IPS DF 4.7 (cell line): ENCODE measurements at regions not wholly inside any gene's neighbourhood (a gene's known extent, or its start where the extent isn't known, plus 50 kb on each side); places are given as distances from the start of the nearest gene placed in this dataset.

Source experiments
- DNase-seq: peaks from one replicate; pipeline ENCODE4 v3.0.0-alpha.2; 2013; ENCODE audit warnings: low spot score; ENCODE audit errors: extremely low read depth

DNA sequence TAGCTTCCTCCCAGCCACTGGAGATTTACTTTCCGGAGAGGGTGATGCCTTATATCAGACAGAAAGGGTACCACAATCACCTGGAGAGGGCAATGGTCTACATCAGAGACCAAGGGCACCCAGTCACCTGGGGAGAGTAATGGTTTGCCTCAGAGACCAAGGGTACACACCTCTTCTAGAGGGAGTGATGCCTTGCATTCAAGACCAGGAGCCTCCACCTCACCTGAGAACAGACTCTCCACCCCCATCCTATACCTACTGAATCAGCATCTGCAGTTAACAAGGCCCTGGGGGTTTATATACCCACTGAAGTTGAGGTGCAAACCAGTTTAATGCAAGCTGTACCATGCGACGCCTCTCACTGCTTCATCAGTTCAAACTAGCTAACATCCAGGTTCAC is 270.2 kb upstream of the IGFBP3 start:
- no peak for DNase-seq

DNA sequence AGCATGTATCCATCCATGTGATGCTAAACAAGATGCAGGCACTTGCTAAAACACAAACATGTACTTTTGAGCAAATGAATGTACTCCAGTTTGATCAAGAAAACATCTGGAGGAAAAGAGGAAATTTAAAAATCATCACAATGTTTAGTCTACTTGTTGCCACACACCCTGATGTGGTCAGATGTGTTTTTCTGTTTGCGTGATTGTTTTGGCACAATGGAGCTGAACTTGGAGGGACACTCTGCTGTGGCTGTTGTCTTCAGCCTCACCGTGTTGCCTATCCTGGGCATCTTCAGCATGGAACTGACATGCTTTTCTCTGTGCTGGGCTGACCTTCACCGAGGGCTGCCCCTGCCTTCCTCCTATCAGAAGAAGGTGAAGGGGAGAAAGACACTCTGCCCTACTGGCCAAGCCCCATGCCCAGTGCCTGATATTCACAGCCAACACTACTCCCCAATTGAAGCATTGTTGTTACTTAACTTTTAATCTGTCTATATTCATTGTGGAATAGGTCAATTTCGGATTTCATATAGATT is 268.3 kb upstream of the IGFBP3 start:
- no peak for DNase-seq

DNA sequence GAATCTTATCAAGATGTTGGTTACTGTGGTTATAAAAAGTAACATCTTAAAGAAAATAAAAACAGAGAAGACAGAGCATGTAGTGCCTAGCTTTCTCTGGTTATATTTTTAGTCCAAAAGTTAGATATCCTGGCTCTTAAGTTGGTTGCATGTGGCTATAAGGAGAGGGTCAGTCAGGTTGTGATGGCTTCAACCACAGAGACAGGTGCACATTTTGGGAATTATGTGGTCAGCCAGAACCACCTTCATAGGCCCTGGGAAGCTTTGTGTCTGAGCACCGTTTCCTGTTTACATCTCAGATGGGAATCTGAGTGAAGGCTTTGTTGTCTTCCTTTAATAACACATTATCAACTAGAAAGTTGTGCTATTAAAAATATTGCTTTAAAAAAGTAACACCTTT is 265.1 kb upstream of the IGFBP3 start:
- no peak for DNase-seq

DNA sequence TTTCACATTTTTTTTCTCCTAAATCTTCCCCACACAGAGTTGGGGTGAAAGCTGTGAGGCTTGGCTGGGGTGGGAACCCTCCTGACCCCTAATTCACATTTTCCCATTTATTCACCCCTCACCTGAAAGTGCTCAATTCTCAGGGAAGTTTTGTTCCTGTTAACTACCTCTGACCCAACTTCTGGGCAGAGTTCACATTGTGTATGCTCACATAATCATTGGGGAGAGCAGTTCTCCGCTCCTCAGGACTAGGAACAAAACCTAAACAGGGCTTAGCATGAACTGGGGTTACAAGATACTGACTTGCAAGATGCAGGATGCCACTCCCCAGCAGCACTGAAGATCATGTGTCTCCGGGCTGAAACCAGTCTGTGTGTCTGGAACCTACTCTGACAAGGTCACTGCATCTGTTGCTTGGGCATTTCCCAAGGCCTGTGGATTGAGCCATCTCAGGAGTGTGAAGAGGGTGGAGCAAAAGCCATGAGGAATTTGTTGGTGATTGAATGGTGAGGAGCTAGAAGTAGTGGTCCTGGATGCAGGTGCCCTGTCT is 258.1 kb upstream of the IGFBP3 start:
- no peak for DNase-seq

DNA sequence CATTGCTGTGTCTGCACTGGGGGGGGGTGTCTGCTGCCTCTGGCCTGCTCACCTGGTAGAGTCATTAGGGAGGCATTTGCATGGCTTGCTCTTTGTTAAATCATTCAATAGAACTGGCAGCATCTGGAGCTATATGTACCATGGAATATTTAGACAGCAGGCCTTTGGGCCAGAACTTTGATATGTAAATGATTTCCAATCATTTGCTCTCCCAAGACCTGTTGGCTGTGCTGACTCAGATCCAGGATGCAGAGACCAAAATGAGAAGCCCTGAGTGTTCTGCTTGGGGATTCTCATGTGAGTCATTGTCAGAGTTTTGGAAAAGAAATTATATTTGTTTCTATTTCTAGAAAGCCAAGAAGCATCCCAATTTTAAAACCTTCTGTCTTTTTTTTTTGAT is 257.6 kb upstream of the IGFBP3 start:
- DNase-seq, result no peak

DNA sequence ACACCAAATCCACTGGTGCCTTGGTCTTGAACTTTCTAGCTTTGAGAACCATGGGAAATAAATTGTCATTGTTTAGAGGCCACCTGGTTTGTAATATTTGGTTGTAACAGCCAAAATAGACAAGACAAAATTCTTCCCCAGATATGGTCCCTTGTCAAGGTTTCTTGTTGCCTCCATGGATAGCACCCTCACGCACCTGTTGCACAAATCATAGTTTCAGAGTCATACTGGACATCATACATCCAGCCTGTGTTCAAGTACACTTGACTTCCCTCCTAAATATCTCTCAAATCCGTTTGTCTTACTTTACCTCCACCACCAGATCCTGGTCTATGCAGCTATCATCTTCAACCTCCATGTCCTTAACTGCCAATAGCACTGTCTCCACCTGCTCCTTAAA is 256.7 kb upstream of the IGFBP3 start:
- no peak for DNase-seq

DNA sequence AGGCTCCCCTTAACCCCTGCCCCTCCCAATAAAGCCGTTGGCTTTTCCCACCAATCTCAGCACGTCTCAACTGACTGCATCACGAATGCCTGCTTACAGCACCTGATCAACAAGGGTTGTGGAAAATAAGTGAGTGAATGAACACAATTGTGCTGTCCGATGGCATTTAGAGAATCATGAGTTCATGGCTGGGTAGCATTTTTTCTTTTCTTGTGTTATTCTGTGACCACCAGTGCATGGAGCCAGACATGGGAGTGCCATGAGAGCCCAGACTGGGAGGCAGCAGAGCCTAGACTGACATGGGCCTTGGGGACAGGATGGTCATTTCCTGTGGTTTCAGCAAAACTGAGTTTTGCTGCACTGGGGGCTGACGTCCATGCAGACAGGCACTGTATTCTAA is 254.1 kb upstream of the IGFBP3 start:
- no peak for DNase-seq

DNA sequence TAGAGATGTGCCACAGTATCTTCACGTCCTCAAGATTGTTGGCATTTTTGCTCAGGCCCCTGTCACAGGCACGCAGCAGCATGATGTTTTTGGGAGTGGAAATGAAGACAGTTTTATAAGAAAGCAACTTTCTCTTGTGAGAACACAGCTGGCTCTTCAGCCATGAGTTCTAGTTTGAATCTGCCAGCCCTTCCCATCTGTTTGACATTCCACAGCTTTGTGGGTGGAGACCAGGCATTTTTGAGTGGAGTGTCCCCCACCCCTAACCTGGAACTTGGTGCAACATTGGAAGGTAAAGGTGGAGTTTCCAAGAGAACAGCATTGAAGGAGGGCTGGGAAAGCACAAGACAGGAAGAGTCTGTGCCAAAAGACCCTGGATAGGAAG is 253.1 kb upstream of the IGFBP3 start:
- DNase-seq, result no peak

DNA sequence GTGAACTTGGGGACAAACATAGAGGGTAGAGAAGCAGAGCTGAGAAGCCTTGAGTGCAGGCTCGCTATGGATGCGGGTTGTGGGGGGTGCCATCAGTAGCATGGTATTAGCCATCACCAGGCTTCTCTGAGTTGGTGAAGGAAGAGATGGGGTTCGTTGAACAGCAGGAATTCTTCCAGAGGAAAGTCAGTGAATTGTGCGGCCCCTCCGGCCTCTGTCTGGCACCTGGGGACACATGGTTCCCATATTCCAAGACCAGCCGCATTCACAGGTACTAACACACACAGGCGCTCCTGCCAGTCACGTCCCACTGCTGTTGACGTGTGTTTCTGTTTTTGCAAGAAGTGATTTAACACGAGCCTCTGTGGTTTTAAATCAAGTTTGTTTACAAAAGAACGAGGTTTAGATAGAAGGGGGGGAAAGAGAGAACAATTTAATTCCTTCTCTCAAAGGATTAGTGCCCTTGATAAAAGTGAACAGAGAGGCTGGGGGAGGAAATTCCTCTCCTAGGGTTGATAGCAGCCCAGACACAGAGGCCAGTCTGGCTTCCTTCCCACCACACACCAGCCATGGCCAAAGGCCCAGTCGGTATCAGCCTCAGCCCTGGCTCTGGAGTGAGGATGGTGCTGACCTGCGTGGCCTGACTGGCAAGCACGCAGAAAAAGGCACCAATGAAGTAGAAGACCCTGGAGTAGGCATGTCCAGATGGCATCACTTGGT is 252.6 kb upstream of the IGFBP3 start:
- no peak for DNase-seq

DNA sequence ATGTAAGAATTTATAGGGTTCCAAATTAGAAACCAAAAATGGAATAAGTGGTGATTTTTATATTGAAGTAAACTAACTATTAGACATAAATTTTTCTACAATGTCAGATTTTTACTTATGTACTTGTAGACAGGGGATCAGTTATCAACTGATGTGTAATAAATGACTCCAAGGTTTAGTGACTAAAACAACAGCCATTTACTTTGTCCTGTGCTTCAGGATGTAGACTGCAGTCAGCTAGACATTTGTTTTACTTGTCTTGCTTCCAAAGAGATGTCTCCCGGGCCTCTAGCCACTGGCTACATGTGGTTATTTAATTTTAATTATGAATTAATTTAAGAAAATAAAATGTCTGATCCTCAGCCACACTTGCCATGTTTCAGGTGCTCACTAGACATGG is 249.7 kb upstream of the IGFBP3 start:
- DNase-seq, result no peak

DNA sequence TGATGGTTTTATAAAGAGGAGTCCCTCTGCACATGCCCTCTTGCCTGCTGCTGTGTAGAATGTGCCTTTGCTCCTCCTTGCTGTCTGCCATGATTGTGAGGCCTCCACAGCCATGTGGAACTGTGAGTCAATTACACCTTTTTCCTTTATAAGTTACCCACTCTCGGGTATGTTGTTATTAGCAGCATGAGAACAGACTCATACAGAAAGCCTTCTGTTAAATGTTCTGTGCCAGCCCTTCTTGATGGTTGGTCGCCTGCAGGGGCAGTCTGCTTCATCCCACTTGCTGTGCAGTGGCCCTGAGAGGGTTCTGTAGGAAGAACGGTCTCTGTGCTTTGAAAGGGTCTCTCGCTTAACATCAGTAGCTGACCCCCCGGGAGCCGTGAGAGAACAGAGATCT is 248.9 kb upstream of the IGFBP3 start:
- no peak for DNase-seq

DNA sequence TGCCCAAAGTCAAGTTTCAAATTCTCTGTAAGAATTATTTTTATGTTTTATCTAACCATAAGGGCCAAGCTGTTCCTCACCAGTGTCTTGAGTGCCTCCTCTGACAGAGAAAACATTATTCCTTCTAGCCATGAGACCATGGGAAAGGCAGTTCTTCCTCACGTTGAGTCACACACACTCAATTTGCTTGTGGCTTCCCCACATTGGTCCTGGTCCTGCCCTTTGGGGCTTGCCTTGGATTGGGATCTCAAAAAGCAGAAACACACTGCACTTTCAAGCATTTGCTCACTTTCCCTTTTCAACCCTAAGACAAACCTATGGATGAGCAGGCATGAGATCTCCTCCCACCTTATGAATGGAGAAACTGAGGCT is 248.3 kb upstream of the IGFBP3 start:
- DNase-seq, result no peak

DNA sequence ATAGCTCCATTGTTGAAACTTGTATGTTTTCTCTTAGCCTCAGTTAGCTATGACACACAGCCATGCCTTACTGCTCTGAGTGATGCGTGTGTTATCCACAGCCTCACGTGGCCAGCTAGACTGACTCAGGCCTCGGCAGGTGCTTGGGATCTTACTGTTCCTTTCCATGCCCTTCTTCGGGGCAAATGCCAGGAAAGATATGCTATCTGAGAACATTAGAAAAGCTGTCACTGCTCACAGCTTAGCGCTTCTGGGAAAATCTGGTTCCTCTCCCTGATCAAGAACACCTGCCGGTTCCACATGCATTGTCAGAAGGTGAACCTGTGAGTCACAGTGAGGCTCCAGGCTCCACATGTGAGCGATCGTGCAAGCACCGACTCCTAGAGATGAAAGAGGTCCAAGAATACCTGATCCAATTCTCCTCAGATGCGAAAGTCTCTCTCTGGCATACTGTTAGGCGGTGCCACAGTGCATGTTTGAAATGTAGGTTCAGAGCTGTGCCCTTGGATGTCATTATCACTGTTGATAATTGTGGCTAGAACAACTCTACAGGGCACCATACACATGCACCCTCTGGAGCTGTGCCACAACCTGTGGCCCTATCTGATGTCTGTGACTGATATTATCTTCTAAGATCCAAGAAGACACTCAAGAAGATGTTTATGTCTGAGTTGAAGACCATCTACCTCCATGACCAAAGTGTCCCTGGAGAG is 247.8 kb upstream of the IGFBP3 start:
- no peak for DNase-seq

DNA sequence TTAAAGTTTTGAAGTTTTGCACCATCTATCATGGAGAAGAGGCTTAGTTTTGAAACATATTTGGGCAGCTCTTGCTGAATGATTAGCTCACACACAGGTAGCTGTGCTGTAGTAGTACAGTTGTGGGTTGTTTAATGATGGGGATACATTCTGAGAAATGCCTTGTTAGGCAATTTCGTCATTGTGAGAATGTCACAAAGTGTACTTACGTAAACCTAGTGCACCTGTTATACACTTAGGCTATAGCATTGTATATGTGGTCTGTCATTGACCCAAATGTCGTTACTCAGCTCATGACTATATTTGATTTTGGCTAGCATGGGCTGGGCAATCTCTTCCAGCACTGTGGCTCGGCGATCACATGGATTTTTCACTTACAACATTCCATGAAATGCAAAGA is 247.2 kb upstream of the IGFBP3 start:
- DNase-seq, result no peak

DNA sequence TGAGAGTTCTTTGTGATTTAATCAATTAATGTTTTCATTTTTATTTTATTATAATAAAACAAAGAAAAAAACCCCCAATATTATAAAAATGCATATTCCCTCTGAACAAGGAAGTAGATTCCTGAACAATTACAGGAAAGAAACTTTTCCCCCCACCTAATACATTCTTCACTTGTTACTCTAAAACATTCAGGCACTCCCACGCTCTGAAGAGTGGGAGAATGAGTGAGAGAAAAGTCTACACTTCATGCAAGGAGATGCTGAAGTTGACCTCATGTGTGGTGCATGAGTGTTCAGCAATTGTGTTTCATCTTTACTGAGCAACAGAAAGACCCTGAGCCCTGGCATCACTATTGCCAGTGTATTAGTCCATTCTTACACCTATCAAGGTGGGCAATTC is 244.2 kb upstream of the IGFBP3 start:
- DNase-seq, result no peak

DNA sequence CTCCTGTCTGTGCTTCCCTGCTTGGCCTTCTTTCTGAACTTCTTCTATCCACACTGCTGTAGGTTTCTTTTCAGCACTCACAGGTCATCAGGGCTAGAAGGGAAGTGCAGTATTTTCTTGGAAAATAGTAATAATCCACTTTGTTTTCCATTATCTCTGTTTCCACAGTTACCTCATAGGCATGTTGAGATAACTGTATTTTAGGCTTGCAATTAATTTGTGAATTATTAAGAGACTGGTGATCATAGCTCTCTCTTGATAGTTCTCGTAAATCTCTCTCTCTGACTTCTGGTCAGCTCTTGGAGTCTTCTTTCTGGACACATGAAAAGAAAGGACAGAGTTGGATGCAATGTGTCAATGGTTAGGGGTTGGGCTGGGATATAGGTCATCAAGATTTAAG is 243.6 kb upstream of the IGFBP3 start:
- no peak for DNase-seq

DNA sequence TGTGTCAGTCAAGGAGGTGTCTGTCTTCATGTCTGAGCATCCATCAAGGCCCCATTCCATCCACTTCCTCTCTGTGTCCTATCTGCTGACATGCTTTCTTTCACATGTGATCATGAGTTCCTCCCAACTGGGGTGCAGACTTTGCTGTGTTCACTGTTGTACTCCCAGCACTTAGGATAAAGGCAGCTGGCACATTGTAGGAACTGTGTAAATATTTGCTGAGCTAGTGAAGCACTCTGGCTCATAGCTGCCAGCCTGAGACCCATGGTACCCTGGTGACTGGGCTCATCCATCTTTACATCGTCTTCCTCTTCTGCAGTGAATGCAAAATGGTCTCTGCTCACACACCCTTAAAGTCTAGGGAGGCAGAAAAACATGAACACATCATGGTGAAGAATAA is 242.2 kb upstream of the IGFBP3 start:
- no peak for DNase-seq

DNA sequence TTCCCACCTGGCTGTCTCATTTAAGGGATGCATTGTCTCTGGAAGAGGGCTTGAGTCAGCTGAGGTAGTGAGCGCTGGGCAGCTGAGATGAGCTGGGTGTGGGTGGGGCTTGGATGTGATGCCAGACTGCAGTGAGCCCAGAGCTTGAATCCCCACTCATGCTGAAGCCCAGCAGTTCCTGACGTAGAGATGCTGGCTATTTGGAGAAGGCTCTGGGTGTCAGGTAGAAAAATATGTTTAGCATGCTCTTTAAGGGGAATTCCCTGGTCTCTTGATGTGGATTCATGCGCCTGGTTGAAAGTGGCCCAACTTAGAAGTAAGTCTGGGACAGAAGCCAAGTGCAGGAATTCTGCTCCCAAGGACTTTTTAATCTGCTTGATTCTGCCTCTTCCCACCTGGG is 241.5 kb upstream of the IGFBP3 start:
- no peak for DNase-seq

DNA sequence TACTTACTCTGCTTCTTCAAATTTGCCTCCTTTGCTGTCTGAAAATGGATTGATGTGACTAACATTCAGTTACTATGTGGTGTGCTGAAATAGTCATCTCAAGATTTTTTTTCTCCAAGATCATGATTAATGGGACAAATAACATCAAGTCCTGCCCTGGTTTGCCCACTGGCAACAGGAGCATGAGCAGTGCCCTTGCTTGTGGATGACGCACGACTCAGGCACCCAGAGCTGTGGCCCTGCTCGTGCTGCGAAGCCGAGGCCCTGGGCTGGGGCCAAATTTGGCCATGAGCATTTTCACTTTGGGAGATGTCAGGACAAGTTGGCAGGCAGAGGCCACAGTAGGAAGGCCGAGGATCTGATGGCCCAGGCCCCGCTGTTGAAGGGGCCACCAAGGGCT is 239.8 kb upstream of the IGFBP3 start:
- no peak for DNase-seq

DNA sequence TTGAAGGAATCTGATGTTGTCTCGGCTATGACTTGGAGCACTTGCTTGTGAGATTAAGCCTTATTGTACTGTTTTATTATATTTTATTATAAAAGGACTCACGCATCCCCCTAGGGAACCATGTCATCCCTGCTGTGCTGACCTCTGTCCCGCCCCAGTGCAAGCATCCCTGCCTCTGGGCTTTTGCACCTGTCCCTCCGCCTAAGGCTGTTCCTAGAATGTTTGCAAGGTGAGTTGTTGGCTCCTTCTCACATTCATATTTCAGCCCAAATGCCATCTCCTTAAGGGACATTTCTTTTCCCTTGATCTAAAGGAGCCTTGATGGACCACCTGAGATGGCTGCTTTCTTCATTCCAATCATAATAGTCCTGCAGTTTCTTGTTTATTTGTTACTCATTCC is 236.9 kb upstream of the IGFBP3 start:
- no peak for DNase-seq

DNA sequence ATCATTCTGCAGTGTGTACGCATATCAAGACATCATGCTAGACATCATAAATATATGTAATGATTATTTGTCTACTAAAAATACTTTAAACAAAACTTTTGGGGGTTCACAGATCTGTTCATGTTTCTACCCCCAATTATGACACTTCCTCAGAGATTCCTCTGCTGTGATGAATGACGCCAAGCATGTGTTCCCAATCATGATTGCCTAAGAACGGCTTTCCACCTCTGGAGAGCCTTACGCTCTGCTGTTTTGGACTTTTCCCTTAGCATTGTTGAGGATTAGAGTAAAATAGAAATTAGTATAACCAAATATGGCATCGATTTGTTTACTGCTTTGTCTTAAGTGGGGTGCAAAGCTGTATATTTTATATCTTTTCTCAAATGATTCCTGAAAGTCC is 236.3 kb upstream of the IGFBP3 start:
- DNase-seq, result no peak

DNA sequence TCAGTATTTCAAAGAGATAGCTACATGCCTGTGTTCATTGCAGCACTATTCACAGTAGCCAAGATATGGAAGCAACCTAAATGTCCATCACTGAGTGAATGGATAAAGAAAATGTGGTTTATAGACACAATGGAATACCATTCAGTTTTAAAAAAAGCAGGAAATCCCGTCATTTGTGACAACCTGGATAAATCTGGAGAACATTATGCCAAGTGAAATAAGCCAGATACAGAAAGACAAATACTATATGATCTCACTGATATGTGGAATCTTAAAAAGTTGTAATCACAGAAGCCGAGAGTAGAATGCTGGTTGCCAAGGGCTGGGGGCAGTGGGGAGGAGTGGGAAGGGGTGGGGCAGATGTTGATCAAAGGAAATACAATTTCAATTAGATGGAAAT is 235.8 kb upstream of the IGFBP3 start:
- no peak for DNase-seq

DNA sequence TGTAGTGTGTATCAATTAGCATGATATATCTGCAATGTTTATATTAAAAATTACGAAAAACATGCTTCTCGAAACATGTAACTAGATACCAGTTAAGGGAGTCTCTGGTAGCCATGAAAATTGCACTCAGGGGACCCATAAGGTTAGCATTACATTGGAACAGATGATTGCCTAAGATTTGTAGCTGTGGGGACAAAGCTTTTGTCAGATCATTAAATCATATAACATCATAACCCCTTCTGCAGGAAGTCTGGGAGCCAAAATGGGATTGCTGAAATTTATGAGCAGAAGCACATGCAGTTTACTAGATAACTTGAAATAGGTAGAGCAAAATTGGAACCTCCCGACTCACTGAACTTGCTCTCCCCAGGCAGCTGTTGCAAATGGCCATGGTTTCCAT is 235.0 kb upstream of the IGFBP3 start:
- DNase-seq, result no peak
